Endothelial cell of umbilical vein (primary cell): ENCODE measurements at regions not wholly inside any gene's neighbourhood (a gene's known extent, or its start where the extent isn't known, plus 50 kb on each side); places are given as distances from the start of the nearest gene placed in this dataset.
A peak's percentile ranks its signal among the peaks of the same experiment; 100 is the strongest.

ENCODE experiments used
- BruUV-seq: library from RNA; stranded (reverse); fragments of 400-500 nt; replicated peaks from 2 replicates; lab custom pipeline; 2021; lab: Mats Ljungman, UMichigan
- CTCF ChIA-PET: fragments of 300-600, 350-600 bp; sonication (Branson Sonifier 250); formaldehyde crosslinking; loops from one replicate; lab custom pipeline; 2021; ENCODE audit warnings: antibody characterized with exemption, inconsistent platforms; lab: Charles Lee
- POLR2A ChIA-PET: fragments of 300-600, 350-600 bp; sonication (Branson Sonifier 250); formaldehyde crosslinking; loops from one replicate; lab custom pipeline; 2021; ENCODE audit warnings: antibody characterized with exemption, inconsistent platforms; lab: Charles Lee
- DNase-seq: peaks from one replicate; pipeline ENCODE4 v3.0.0-alpha.2; 2011; ENCODE audit warnings: low read depth, low spot score
- FAIRE-seq: peaks from 2 replicates; lab custom pipeline; 2011; peaks lifted over from hg19 to GRCh38; lab: Jason Lieb, UNC
- H2AFZ ChIP-seq: 2 replicates; pipeline ENCODE4 v1.6.0; 2012; ENCODE audit warnings: low read depth, low read length, control low read depth, inconsistent platforms
- H3K27ac ChIP-seq: 2 replicates; pipeline ENCODE4 v1.5.1; 2011; ENCODE audit warnings: low read depth, mild to moderate bottlenecking, control low read depth, low read length, moderate library complexity; ENCODE audit not compliant: insufficient read depth
- H3K27me3 ChIP-seq, 2 experiments: 2 replicates each; pipeline versions ENCODE4 v1.6.0 to v1.6.1; 2011; ENCODE audit warnings: low read length in 2 of 2, mixed read lengths in 1 of 2; ENCODE audit not compliant: control insufficient read depth in 2 of 2, insufficient read depth in 2 of 2
- H3K36me3 ChIP-seq, 2 experiments: 2 replicates in 1 of 2; 3 replicates in 1 of 2; pipeline ENCODE4 v1.5.1; 2011; ENCODE audit warnings: low read length in 2 of 2, mild to moderate bottlenecking in 1 of 2, moderate library complexity in 1 of 2; ENCODE audit not compliant: control insufficient read depth in 2 of 2, insufficient read depth in 2 of 2; ENCODE audit errors: extremely low read depth in 1 of 2
- H3K4me1 ChIP-seq: 3 replicates; pipeline ENCODE4 v1.5.1; 2011; ENCODE audit warnings: mild to moderate bottlenecking, low read length; ENCODE audit not compliant: control insufficient read depth, insufficient read depth; ENCODE audit errors: extremely low read depth
- H3K4me2 ChIP-seq: 2 replicates; pipeline ENCODE4 v1.6.1; 2011; ENCODE audit warnings: low read length, control low read depth, mixed read lengths; ENCODE audit not compliant: insufficient read depth
- H3K4me3 ChIP-seq, 3 experiments: fragments of 200-600 bp in 1 of 3; sonication (generic), shearing (Covaris generic) in 1 of 3; replicated peaks in 1 of 3; 2 replicates each; pipeline ENCODE4 v1.5.1; 2011 to 2016; ENCODE audit warnings: control low read depth in 3 of 3, low read length in 3 of 3, mild to moderate bottlenecking in 2 of 3, inconsistent platforms in 1 of 3, low read depth in 1 of 3, moderate library complexity in 1 of 3; ENCODE audit not compliant: insufficient read depth in 1 of 3
- H3K79me2 ChIP-seq: 2 replicates; pipeline ENCODE4 v1.6.0; 2012; ENCODE audit warnings: low read length, inconsistent platforms; ENCODE audit not compliant: control insufficient read depth, insufficient read depth
- H3K9ac ChIP-seq: replicated peaks from 2 replicates; pipeline ENCODE3; 2011; ENCODE audit warnings: low read length, control low read depth; ENCODE audit not compliant: insufficient read depth; ENCODE audit errors: extremely low read depth
- H3K9me1 ChIP-seq: replicated peaks from 3 replicates; pipeline ENCODE4 v1.6.0; 2011; ENCODE audit warnings: mild to moderate bottlenecking, low read length; ENCODE audit not compliant: control insufficient read depth, insufficient read depth; ENCODE audit errors: extremely low read depth
- H3K9me3 ChIP-seq: replicated peaks from 2 replicates; pipeline ENCODE4 v1.5.1; 2012; ENCODE audit warnings: low read length, inconsistent platforms; ENCODE audit not compliant: control insufficient read depth, insufficient read depth
- H4K20me1 ChIP-seq: replicated peaks from 2 replicates; pipeline ENCODE3; 2011; ENCODE audit warnings: mild to moderate bottlenecking, low read length; ENCODE audit not compliant: control insufficient read depth, insufficient read depth; ENCODE audit errors: extremely low read depth
- CTCF ChIP-seq, 2 donors: IDR thresholded peaks; 1 replicate in 1 of 2; 2 replicates in 1 of 2; pipeline ENCODE4 v1.5.1; 2011; ENCODE audit warnings: low read length in 2 of 2, mild to moderate bottlenecking in 2 of 2, moderate library complexity in 2 of 2, control low read depth in 1 of 2, inconsistent platforms in 1 of 2, low read depth in 1 of 2; ENCODE audit not compliant: insufficient read depth in 1 of 2; ENCODE audit errors: extremely low read depth in 1 of 2
- FOS ChIP-seq: IDR thresholded peaks from 2 replicates; pipeline ENCODE4 v1.6.1; 2011; ENCODE audit warnings: mild to moderate bottlenecking, low read length, moderate library complexity, borderline replicate concordance; ENCODE audit not compliant: insufficient read depth
- GATA2 ChIP-seq: IDR thresholded peaks from 2 replicates; pipeline ENCODE4 v1.7.0; 2011; ENCODE audit warnings: low read depth, mild to moderate bottlenecking, moderate library complexity, mixed read lengths, low read length; ENCODE audit not compliant: insufficient read length, insufficient read depth
- MAX ChIP-seq: IDR thresholded peaks from 2 replicates; pipeline ENCODE4 v1.6.1; 2011; ENCODE audit not compliant: insufficient read depth, insufficient read length
- MYC ChIP-seq: IDR thresholded peaks from one replicate; pipeline ENCODE4 v1.6.1; 2011; ENCODE audit warnings: mild to moderate bottlenecking, low read depth, low read length
- POLR2AphosphoS5 ChIP-seq: IDR thresholded peaks from 2 replicates; pipeline ENCODE4 v1.6.1; 2012; ENCODE audit warnings: low read depth, mild to moderate bottlenecking, control low read depth, low read length, moderate library complexity; ENCODE audit not compliant: insufficient read depth
- dilution Hi-C: fragments of 300-500 bp; cut with MboI; formaldehyde crosslinking; loops from one replicate; pipeline ENCODE4 v1.15.0; 2019; ENCODE audit warnings: low sequenced_read_pairs; ENCODE audit not compliant: extremely low pct_ligation_motif_present
- intact Hi-C: fragments of 100-400 bp; cut with micrococcal nuclease; formaldehyde crosslinking; loops from one replicate; pipeline ENCODE4 v1.10.0; 2022

GRCh38 chr3:30319713-30320112 is 286.7 kb upstream of the TGFBR2 start:
- intact Hi-C loops, result no loop called here
- dilution Hi-C loops, result no loop called here
- Histone ChIP-seq H3K27ac (no peak overlapping the region), H4K20me1 (no peaks in the 10 kb centered on the region), H3K4me3 (no peak overlapping the region), H3K4me1 (no peaks in the 10 kb centered on the region), H3K9me1 (no peaks in the 10 kb centered on the region), H3K36me3 (no peaks in the 10 kb centered on the region), H3K4me2 (no peak overlapping the region), H3K79me2 (no peaks in the 10 kb centered on the region), H3K9me3 (no peaks in the 10 kb centered on the region), H3K9ac (no peak overlapping the region), H2AFZ (peak overlapping the region; percentile 30), H3K27me3 (no peaks in the 10 kb centered on the region)
- ChIA-PET CTCF (interaction anchor here (0.5 to 3.0 kb wide), 29 partner anchors 10 to 432 kb away, joined by 3 to 17 read pairs (median 3); partner anchors contain the start of gene TGFBR2), POLR2A (interaction anchor here (0.8 to 1.1 kb wide), 2 partner anchors 14 to 318 kb away, joined by 3 to 8 read pairs; no protein-coding TSS in a partner anchor)
- peak; percentile 33 to 39 for TF ChIP-seq CTCF (IDR thresholded peaks at IDR 0.05; ENCODE audit: extremely low read depth in 1 of 2, insufficient read depth in 1 of 2, low read depth in 1 of 2, low read length in 2 of 2)
- TF ChIP-seq GATA2, result no peak
- FAIRE-seq (peak; percentile 53), DNase-seq (peak; percentile 60)
- no TSS peak for BruUV-seq

DNA sequence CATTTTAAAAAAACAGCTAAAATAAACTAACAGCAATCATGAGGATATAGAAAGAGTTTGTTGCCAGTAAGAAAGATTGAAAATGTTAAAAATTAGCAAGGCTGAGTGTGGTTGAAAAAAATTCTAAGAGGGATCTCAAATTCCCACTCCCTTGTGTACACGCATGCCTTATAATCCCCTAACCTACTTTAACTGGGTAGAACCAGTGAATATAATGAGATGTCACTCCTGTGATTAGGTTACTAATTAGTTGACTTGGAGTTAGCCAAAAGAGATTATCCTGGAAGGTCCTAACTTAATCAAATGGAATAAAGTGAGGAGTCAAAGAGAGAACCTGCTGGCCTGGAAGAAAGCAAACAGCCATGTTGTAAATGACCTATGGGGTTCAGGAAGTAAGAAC is 286.0 kb upstream of the TGFBR2 start:
- dilution Hi-C loops (no loop called here), intact Hi-C loops (no loop called here)
- Histone ChIP-seq H4K20me1 (no peaks in the 10 kb centered on the region), H3K4me2 (no peak overlapping the region), H3K27ac (no peak overlapping the region), H3K9me3 (no peaks in the 10 kb centered on the region), H3K36me3 (no peaks in the 10 kb centered on the region), H3K9ac (no peak overlapping the region), H3K4me1 (no peaks in the 10 kb centered on the region), H3K79me2 (no peaks in the 10 kb centered on the region), H2AFZ (no peak overlapping the region), H3K4me3 (no peak overlapping the region), H3K27me3 (no peaks in the 10 kb centered on the region), H3K9me1 (no peaks in the 10 kb centered on the region)
- DNase-seq, result no peak
- ChIA-PET POLR2A (interaction anchor here (1.1 kb wide), 1 partner anchor 317 kb away, joined by 3 read pairs; no protein-coding TSS in a partner anchor), CTCF (interaction anchor here (0.7 to 3.0 kb wide), 12 partner anchors 11 to 431 kb away, joined by 3 to 17 read pairs (median 3); partner anchors contain the start of gene TGFBR2)
- TF ChIP-seq FOS (no peak), MYC (no peak), MAX (no peak), POLR2AphosphoS5 (no peak)
- no TSS peak for BruUV-seq
- FAIRE-seq, result no peak
